ENCODE measurements at regions not wholly inside any gene's neighbourhood (a gene's known extent, or its start where the extent isn't known, plus 50 kb on each side); places are given as distances from the start of the nearest gene placed in this dataset.
"Not testable (repeated sequence)": the region's sequence is repeated elsewhere in the genome, so short reads cannot be mapped to it uniquely, and the experiment has no call there.

DNA sequence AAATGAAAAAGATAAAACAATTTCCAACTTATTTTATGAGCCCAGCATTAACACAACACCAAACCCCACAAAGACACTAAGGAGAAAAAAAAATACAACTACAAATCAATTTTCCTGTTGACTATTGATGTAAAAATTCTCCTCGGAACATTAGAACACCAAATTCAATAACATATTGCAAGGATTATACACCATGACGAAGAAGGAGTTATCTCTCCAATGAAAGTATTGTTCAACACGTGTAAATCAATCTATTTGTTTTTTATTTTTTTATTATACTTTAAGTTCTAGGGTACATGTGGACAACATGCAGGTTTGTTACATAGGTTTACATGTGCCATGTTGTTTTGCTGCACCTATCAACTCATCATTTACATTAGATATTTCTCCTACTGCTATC lies 1632.3 kb downstream of the SPATA31A7 start:
- DNase-seq; H3K27ac ChIP-seq (ENCODE audit: low read depth, low read length); H3K4me3 Mint-ChIP-seq; H3K27me3 ChIP-seq (ENCODE audit: insufficient read depth, low read length, poor library complexity, severe bottlenecking); H3K4me3 ChIP-seq (ENCODE audit: low read length); H3K36me3 Mint-ChIP-seq; H3K27ac Mint-ChIP-seq; CTCF ChIA-PET; H3K9me3 ChIP-seq (ENCODE audit: low read length); H3K4me1 Mint-ChIP-seq; POLR2A ChIA-PET; H3K36me3 ChIP-seq (ENCODE audit: insufficient read depth, low read length); H3K4me1 ChIP-seq (ENCODE audit: insufficient read depth, low read length): not testable (repeated sequence)
- peaks cover 0 to 11% (median 4%) of the 10 kb centered on the region in 5 donors for H3K9me3 Mint-ChIP-seq
- peaks cover 9 to 16% of the 10 kb centered on the region in 2 donors for H3K27me3 Mint-ChIP-seq

DNA sequence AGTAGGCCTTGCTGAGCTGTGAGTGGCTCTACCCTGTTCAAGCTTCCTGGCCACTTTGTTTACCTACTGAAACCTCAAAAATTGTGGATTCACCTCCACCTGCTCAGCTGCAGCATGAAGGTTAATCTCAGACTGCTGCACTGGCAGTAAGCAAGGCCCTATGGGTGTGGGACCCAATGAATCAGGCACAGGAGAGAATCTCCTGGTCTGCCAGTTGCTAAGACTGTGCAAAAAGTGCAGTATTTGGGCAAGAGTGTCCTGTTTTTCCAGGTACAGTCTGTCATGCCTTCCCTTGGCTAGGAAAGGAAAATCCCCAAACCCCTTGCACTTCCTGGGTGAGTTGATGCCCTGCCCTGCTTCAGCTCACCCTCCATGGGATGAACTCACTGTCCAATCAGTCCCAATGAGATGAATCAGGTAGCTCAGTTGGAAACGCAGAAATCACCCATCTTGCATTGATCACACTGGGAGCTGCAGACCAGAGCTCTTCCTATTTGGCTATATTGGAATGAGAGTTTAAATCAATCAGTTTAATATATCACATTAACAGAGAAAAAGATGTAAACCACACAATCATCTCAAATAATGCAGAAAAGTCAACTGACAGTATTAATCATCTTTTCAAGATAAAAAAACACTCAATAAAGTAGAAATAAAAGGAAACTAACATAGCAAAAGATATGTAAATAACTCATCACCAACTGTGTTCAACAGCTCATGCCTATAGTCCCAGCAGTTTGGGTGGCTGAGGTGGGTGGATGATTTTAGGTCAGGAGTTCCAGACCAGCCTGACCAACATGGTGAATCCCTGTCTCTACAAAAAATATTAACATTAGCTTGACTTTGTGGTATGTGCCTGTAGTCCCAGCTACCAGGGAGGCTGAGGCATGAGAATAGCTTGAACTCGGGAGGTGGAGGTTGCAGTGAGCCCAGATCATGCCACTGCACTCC lies 1638.4 kb downstream of the SPATA31A7 start:
- H3K36me3 Mint-ChIP-seq; H3K4me3 Mint-ChIP-seq; DNase-seq; H3K27ac Mint-ChIP-seq; H3K36me3 ChIP-seq (ENCODE audit: insufficient read depth, low read length); H3K4me1 ChIP-seq (ENCODE audit: insufficient read depth, low read length); H3K9me3 ChIP-seq (ENCODE audit: low read length); CTCF ChIA-PET; H3K4me3 ChIP-seq (ENCODE audit: low read length); POLR2A ChIA-PET; H3K4me1 Mint-ChIP-seq; H3K27ac ChIP-seq (ENCODE audit: low read depth, low read length); H3K9me3 Mint-ChIP-seq; H3K27me3 ChIP-seq (ENCODE audit: insufficient read depth, low read length, poor library complexity, severe bottlenecking): not testable (repeated sequence)
- H3K27me3 Mint-ChIP-seq, result peaks cover 9 to 18% of the 10 kb centered on the region in 2 donors

DNA sequence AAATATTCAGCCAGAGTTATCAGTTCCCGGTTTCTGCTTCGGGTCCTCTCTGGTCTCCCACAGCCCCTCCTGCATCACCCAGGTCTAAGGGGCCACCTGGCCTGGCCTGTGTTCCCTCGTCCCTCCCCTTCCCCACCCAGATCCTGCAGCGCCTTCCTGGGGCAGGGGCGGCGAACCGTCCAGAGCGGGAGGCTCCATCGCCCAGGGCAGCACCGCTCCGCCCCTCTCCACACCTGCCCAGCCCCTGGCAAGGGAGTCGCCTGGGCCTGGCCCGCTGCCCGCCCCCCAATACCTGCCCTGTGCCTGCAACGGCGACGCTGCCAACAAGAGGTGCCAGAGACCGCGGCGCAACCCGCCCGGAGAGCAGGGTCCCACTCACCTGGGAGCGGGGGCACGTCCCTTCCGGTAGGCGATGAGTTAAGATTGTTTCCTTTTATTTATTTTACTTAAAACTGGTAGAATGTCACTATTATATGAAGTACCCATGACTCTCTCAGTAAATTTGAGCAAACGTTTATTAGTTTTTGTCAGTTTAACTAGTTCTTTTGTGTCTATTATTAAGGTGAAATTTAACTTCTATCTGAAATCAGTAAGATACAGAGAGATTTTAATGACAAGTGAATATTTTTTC lies 1641.1 kb downstream of the SPATA31A7 start:
- H3K4me3 Mint-ChIP-seq; H3K9me3 Mint-ChIP-seq; CTCF ChIA-PET; H3K27ac Mint-ChIP-seq; H3K36me3 ChIP-seq (ENCODE audit: insufficient read depth, low read length); H3K9me3 ChIP-seq (ENCODE audit: low read length); H3K4me1 Mint-ChIP-seq; POLR2A ChIA-PET; H3K27me3 ChIP-seq (ENCODE audit: insufficient read depth, low read length, poor library complexity, severe bottlenecking); H3K4me1 ChIP-seq (ENCODE audit: insufficient read depth, low read length); H3K36me3 Mint-ChIP-seq; H3K27ac ChIP-seq (ENCODE audit: low read depth, low read length); H3K4me3 ChIP-seq (ENCODE audit: low read length): not testable (repeated sequence)
- peaks cover 6 to 12% of the 10 kb centered on the region in 2 donors for H3K27me3 Mint-ChIP-seq
- peak in 1 of 5 donors; percentile 30 for DNase-seq

DNA sequence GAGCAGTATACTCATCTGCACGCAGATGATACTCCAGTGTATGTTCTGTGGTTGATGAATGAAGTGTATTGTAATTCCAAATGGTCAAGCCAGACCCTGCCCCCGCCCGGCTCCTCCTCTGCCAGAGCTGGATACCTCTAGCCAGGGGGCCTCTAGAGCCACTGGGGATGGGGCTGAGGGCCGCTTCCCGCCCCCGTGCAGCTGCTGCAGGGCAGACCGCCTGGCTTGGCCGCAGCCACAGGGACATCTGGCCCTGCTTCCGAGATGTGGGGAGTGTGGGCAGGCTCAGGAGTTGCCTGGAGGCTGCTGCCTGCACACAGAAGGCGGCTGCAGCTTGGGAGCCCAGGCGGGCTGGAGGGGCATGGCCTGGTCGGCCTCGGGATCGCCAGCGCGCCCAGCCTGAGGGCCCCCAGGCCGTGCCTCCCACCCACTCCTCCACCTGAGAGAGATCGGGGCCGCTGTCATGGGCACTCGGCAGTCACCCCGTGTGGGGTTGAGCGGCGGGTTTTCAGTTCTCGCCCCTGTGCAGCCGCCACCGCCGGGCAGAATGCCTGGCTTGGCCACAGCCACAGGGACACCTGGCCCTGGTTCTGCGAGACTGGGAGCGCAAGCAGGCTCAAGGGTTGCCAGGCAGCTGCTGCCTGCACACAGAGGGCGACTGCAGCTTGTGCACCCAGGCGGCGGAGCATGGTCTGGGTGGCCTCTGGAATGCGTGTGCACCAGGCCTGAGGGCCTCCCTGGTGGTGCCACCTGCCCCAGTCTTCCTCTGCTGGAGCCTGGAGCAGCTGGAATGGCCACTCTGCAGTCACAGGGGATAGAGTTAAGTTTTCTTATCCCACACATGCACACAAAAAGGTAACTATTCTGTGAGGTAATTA lies 1643.7 kb downstream of the SPATA31A7 start:
- H3K27ac Mint-ChIP-seq; H3K9me3 Mint-ChIP-seq; H3K27ac ChIP-seq (ENCODE audit: low read depth, low read length); H3K9me3 ChIP-seq (ENCODE audit: low read length); H3K4me3 Mint-ChIP-seq; H3K4me1 ChIP-seq (ENCODE audit: insufficient read depth, low read length); H3K27me3 ChIP-seq (ENCODE audit: insufficient read depth, low read length, poor library complexity, severe bottlenecking); H3K4me1 Mint-ChIP-seq; H3K27me3 Mint-ChIP-seq; H3K36me3 Mint-ChIP-seq; POLR2A ChIA-PET; CTCF ChIA-PET; H3K36me3 ChIP-seq (ENCODE audit: insufficient read depth, low read length); H3K4me3 ChIP-seq (ENCODE audit: low read length): not testable (repeated sequence)
- peak in 1 of 5 donors; percentile 27 for DNase-seq

DNA sequence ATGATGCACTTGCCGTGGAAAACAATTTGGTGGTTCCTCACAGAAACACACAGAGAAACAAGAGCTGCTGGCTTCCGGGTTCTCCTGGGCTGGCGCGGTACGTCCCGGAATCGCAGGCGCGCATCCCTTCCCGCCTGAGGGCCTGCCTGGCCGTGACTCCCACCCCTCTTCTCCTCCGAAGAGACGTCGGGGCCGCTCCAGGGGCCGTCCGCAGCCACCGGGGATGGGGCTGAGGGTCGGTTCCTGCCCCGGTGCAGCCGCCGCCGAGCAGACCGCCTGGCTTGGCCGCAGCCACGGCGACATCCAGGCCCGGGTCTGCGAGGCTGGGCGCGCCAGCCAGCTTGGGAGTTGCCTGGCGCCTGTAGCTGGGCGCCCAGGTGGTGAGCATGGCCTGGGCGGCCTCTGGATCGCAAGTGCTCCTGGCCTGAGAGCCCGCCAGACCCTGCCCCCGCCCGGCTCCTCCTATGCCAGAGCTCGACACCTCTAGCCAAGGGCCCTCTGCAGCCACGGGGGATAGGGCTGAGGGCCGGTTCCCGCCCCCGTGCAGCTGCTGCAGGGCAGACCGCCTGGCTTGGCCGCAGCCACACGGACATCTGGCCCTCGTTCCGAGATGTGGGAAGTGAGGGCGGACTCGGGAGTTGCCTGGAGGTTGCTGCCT lies 1647.5 kb downstream of the SPATA31A7 start:
- H3K27ac Mint-ChIP-seq, result peak overlapping the region in 2 of 8 donors; percentile 71 to 79
- H3K27me3 Mint-ChIP-seq; H3K36me3 Mint-ChIP-seq; H3K9me3 Mint-ChIP-seq; H3K36me3 ChIP-seq (ENCODE audit: insufficient read depth, low read length); H3K27me3 ChIP-seq (ENCODE audit: insufficient read depth, low read length, poor library complexity, severe bottlenecking); POLR2A ChIA-PET; H3K4me3 ChIP-seq (ENCODE audit: low read length); H3K9me3 ChIP-seq (ENCODE audit: low read length); H3K4me1 Mint-ChIP-seq; H3K4me1 ChIP-seq (ENCODE audit: insufficient read depth, low read length): not testable (repeated sequence)
- peak in 3 of 5 donors; percentile 38 to 53 (median 47) for DNase-seq
- H3K27ac ChIP-seq (ENCODE audit: low read depth, low read length), result peak overlapping the region; percentile 9
- H3K4me3 Mint-ChIP-seq, result peak overlapping the region in 6 of 7 donors; percentile 35 to 72 (median 47)
- CTCF ChIA-PET, result interaction anchor here (1.5 kb wide), 1 partner anchor 35 kb away, joined by 4 read pairs; no protein-coding TSS in a partner anchor

DNA sequence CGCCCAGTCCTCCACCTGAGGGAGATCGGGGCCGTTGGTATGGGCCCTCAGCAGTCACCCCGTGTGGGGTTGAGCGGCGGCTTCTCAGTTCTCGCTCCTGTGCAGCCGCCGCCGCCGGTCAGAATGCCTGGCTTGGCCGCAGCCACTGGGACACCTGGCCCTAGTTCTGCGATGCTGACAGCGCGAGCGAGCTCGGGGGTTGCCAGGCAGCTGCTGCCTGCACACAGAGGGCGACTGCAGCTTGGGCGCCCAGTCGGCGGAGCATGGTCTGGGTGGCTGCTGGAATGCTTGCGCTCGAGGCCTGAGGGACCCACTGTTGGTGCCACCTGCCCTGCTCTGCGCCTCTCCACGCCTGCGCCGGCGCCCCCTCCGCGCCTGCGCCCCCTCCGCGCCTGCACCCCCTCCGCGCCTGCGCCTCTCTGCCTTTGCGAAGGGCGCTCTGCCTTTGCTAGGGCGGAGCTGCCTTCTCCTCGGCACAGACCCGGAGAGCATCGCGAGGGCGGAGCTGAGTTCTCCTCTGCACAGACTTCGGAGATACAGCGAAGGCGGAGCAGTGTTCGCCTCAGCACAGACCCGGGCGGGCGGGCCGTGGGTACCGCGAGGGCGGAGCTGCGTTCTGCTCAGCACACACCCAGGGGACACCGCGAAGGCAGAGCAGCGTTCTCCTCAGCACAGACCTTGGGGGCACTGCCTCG lies 1648.3 kb downstream of the SPATA31A7 start:
- H3K4me1 Mint-ChIP-seq; H3K4me1 ChIP-seq (ENCODE audit: insufficient read depth, low read length); H3K36me3 Mint-ChIP-seq; H3K9me3 Mint-ChIP-seq; H3K27ac ChIP-seq (ENCODE audit: low read depth, low read length); H3K36me3 ChIP-seq (ENCODE audit: insufficient read depth, low read length); H3K9me3 ChIP-seq (ENCODE audit: low read length); H3K27me3 ChIP-seq (ENCODE audit: insufficient read depth, low read length, poor library complexity, severe bottlenecking); POLR2A ChIA-PET; H3K4me3 ChIP-seq (ENCODE audit: low read length): not testable (repeated sequence)
- H3K27me3 Mint-ChIP-seq, result peaks cover 9 to 11% of the 10 kb centered on the region in 2 donors
- peak overlapping the region; percentile 81 to 94 (median 89) for H3K4me3 Mint-ChIP-seq
- CTCF ChIA-PET, result interaction anchor here (1.5 kb wide), 1 partner anchor 36 kb away, joined by 4 read pairs; no protein-coding TSS in a partner anchor
- peak overlapping the region; percentile 67 to 94 (median 84) for H3K27ac Mint-ChIP-seq
- peak; percentile 90 to 98 (median 95) for DNase-seq

DNA sequence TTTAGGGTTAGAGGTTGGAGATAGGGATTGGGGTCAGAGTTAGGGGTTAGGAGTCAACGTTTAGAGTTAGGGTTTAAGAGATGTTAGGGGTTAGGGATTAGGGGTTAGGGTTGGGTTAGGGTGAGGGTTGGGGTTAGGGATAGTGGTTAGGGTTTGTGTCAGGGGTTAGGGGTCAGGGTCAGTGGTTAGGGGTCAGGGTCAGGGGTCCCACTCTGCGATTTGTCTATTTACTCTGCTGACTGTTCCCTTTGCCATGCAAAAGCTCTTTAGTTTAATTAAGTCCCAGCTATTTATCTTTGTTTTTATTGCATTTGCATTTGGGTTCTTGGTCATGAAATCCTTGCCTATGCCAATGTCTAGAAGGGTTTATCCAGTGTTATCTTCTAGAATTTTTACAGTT lies 1649.3 kb downstream of the SPATA31A7 start:
- H3K4me1 Mint-ChIP-seq; H3K4me3 ChIP-seq (ENCODE audit: low read length); H3K9me3 ChIP-seq (ENCODE audit: low read length); H3K36me3 ChIP-seq (ENCODE audit: insufficient read depth, low read length); CTCF ChIA-PET; H3K36me3 Mint-ChIP-seq; H3K27me3 ChIP-seq (ENCODE audit: insufficient read depth, low read length, poor library complexity, severe bottlenecking); H3K4me1 ChIP-seq (ENCODE audit: insufficient read depth, low read length); H3K9me3 Mint-ChIP-seq; DNase-seq; POLR2A ChIA-PET; H3K27ac ChIP-seq (ENCODE audit: low read depth, low read length): not testable (repeated sequence)
- Mint-ChIP-seq H3K27me3 (peaks cover 11 to 12% of the 10 kb centered on the region in 2 donors), H3K4me3 (peak overlapping the region in 1 of 7 donors; percentile 59), H3K27ac (peak overlapping the region in 3 of 8 donors; percentile 35 to 73 (median 72))

All from CD8-positive, alpha-beta memory T cell (primary cell).